CD4-positive, alpha-beta T cell (primary cell): ENCODE measurements at regions not wholly inside any gene's neighbourhood (a gene's known extent, or its start where the extent isn't known, plus 50 kb on each side); places are given as distances from the start of the nearest gene placed in this dataset.

Source experiments
- ATAC-seq: fragments of 200-7000 bp; cut with Tn5 transposase; one replicate; pipeline ENCODE4 v1.10.0; 2022; ENCODE audit warnings: mild to moderate bottlenecking; ENCODE audit not compliant: poor library complexity
- CTCF ChIA-PET: fragments of 350-600 bp; sonication (Branson Sonifier 250); formaldehyde crosslinking; loops from one replicate; lab custom pipeline; 2021; ENCODE audit warnings: antibody characterized with exemption, inconsistent platforms; lab: Charles Lee
- POLR2A ChIA-PET: fragments of 350-600 bp; sonication (Branson Sonifier 250); formaldehyde crosslinking; loops from one replicate; lab custom pipeline; 2021; ENCODE audit warnings: antibody characterized with exemption, inconsistent platforms; lab: Charles Lee
- DNase-seq, 14 experiments: peaks; one replicate each; pipeline ENCODE4 v3.0.0-alpha.2; 2013 to 2020; ENCODE audit warnings: mixed read lengths in 2 of 14
- H3K27ac ChIP-seq, 2 donors: one replicate each; pipeline versions ENCODE4 v1.5.1 to v1.7.0; 2013; ENCODE audit warnings: low read length in 2 of 2, low read depth in 1 of 2, mild to moderate bottlenecking in 1 of 2
- H3K27me3 ChIP-seq, 2 experiments: 1 replicate in 1 of 2; 2 replicates in 1 of 2; pipeline versions ENCODE4 v1.6.1 to v1.7.0; 2013; ENCODE audit warnings: low read length in 2 of 2, control low read depth in 1 of 2, mild to moderate bottlenecking in 1 of 2, moderate library complexity in 1 of 2; ENCODE audit not compliant: insufficient read depth in 2 of 2, control insufficient read depth in 1 of 2
- H3K36me3 ChIP-seq: one replicate; pipeline ENCODE4 v1.6.1; 2013; ENCODE audit warnings: low read length, control low read depth; ENCODE audit not compliant: insufficient read depth
- H3K4me1 ChIP-seq: one replicate; pipeline ENCODE4 v1.6.1; 2013; ENCODE audit warnings: low read length, control low read depth; ENCODE audit not compliant: insufficient read depth
- H3K4me3 ChIP-seq: one replicate; pipeline ENCODE4 v1.5.1; 2013; ENCODE audit warnings: mild to moderate bottlenecking, low read length, moderate library complexity
- H3K9me3 ChIP-seq, 2 experiments: 1 replicate in 1 of 2; 2 replicates in 1 of 2; pipeline versions ENCODE4 v1.6.1 to v1.7.0; 2013; ENCODE audit warnings: low read length in 2 of 2, mild to moderate bottlenecking in 2 of 2, control low read depth in 1 of 2, moderate library complexity in 1 of 2; ENCODE audit not compliant: control insufficient read depth in 1 of 2, insufficient read depth in 1 of 2
- H3K27ac Mint-ChIP-seq: one replicate; pipeline ENCODE4 v1.8.0; 2020; ENCODE audit warnings: mixed read lengths
- H3K27me3 Mint-ChIP-seq: one replicate; pipeline ENCODE4 v1.8.0; 2021; ENCODE audit warnings: mixed read lengths
- H3K36me3 Mint-ChIP-seq: one replicate; pipeline ENCODE4 v1.8.0; 2021; ENCODE audit warnings: low read depth, mixed read lengths
- H3K4me1 Mint-ChIP-seq: one replicate; pipeline ENCODE4 v1.8.0; 2021; ENCODE audit warnings: low read depth, mixed read lengths
- H3K4me3 Mint-ChIP-seq: one replicate; pipeline ENCODE4 v1.8.0; 2020; ENCODE audit warnings: mild to moderate bottlenecking, mixed read lengths
- H3K9me3 Mint-ChIP-seq: one replicate; pipeline ENCODE4 v1.8.0; 2020; ENCODE audit warnings: mixed read lengths
- intact Hi-C, 2 experiments: fragments of 100-400 bp; cut with DNase I in 1 of 2; cut with micrococcal nuclease in 1 of 2; formaldehyde crosslinking; loops; one replicate each; pipeline versions ENCODE4 v1.15.1 to v1.9.0; 2023 to 2025; cut with DNase I, micrococcal nuclease
- TF ChIP-seq, protein P1 (sequence below): fragments of 200-600 bp; IDR thresholded peaks from one replicate; pipeline ENCODE4 v1.8.0; 2022; ENCODE audit warnings: antibody characterized with exemption, mild to moderate bottlenecking

- TF ChIP-seq, protein P1, sequence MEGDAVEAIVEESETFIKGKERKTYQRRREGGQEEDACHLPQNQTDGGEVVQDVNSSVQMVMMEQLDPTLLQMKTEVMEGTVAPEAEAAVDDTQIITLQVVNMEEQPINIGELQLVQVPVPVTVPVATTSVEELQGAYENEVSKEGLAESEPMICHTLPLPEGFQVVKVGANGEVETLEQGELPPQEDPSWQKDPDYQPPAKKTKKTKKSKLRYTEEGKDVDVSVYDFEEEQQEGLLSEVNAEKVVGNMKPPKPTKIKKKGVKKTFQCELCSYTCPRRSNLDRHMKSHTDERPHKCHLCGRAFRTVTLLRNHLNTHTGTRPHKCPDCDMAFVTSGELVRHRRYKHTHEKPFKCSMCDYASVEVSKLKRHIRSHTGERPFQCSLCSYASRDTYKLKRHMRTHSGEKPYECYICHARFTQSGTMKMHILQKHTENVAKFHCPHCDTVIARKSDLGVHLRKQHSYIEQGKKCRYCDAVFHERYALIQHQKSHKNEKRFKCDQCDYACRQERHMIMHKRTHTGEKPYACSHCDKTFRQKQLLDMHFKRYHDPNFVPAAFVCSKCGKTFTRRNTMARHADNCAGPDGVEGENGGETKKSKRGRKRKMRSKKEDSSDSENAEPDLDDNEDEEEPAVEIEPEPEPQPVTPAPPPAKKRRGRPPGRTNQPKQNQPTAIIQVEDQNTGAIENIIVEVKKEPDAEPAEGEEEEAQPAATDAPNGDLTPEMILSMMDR, result no peak
- Mint-ChIP-seq H3K27me3 (no peaks in the 10 kb centered on the region), H3K9me3 (no peaks in the 10 kb centered on the region), H3K4me1 (no peaks in the 10 kb centered on the region), H3K4me3 (no peak overlapping the region), H3K36me3 (no peaks in the 10 kb centered on the region), H3K27ac (no peak overlapping the region)
- no peaks in the 10 kb centered on the region for H3K27me3 ChIP-seq
- no peaks in the 10 kb centered on the region for H3K36me3 ChIP-seq
- ChIA-PET POLR2A (no interaction called here), CTCF (no interaction called here)
- H3K4me1 ChIP-seq, result no peaks in the 10 kb centered on the region
- no peaks in the 10 kb centered on the region for H3K9me3 ChIP-seq
- no peak for DNase-seq
- no peak overlapping the region for H3K27ac ChIP-seq
- intact Hi-C loops, result no loop called here
- ATAC-seq, result no peak
- H3K4me3 ChIP-seq, result no peak overlapping the region
Observed at GRCh38 chrX:3449287-3449686, 102.8 kb upstream of the MXRA5 start.

GRCh38 chrX:3448563-3448962 lies 102.1 kb upstream of the MXRA5 start:
- DNase-seq (no peak), ATAC-seq (no peak)
- H3K27ac Mint-ChIP-seq, result no peak overlapping the region
- no peaks in the 10 kb centered on the region for H3K9me3 Mint-ChIP-seq
- Histone ChIP-seq H3K4me1 (no peaks in the 10 kb centered on the region), H3K4me3 (no peak overlapping the region), H3K27me3 (no peaks in the 10 kb centered on the region), H3K36me3 (no peaks in the 10 kb centered on the region), H3K9me3 (no peaks in the 10 kb centered on the region), H3K27ac (no peak overlapping the region)
- ChIA-PET POLR2A (no interaction called here), CTCF (no interaction called here)
- no peaks in the 10 kb centered on the region for H3K36me3 Mint-ChIP-seq
- intact Hi-C loops, result no loop called here
- TF ChIP-seq, protein P1, result no peak
- H3K4me3 Mint-ChIP-seq, result no peak overlapping the region
- no peaks in the 10 kb centered on the region for H3K27me3 Mint-ChIP-seq
- no peaks in the 10 kb centered on the region for H3K4me1 Mint-ChIP-seq

- Histone ChIP-seq H3K9me3 (peaks cover 0 to 3% of the 10 kb centered on the region in 2 experiments), H3K27ac (no peak overlapping the region), H3K4me3 (no peak overlapping the region), H3K27me3 (no peaks in the 10 kb centered on the region), H3K4me1 (no peaks in the 10 kb centered on the region), H3K36me3 (no peaks in the 10 kb centered on the region)
- no peak for ATAC-seq
- CTCF ChIA-PET, result no interaction called here
- intact Hi-C loops, result no loop called here
- TF ChIP-seq, protein P1, result no peak
- no peak for DNase-seq
- Mint-ChIP-seq H3K27ac (no peak overlapping the region), H3K4me1 (no peaks in the 10 kb centered on the region), H3K9me3 (no peaks in the 10 kb centered on the region), H3K36me3 (no peaks in the 10 kb centered on the region), H3K27me3 (no peaks in the 10 kb centered on the region), H3K4me3 (no peak overlapping the region)
- POLR2A ChIA-PET, result no interaction called here
Observed at GRCh38 chrX:3445806-3446490, 99.5 kb upstream of the MXRA5 start.
